ENCODE measurements at regions not wholly inside any gene's neighbourhood (a gene's known extent, or its start where the extent isn't known, plus 50 kb on each side); places are given as distances from the start of the nearest gene placed in this dataset.

DNA sequence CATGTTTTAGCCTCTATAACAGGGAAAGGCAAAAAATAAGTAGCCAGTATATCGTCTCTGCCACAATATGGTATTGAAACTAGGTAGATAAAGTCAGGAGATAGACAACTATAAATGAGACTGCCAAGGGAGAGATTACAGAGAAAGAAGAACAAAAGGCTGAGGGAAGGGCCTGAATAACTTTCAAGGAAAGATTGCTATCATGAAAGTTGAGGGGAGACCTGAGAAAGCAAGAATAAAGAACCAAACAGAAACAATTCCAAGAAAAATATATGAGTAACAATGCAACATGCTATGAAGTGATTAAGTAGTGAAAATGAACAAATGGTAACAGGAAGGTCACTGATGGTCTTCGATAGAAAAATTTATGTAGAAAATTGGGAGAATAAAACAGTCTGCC lies 690.1 kb downstream of the METTL15 start:
- no peak for TF ChIP-seq RAD21 (IDR thresholded peaks at IDR 0.05; ENCODE audit: low read depth)
- TF ChIP-seq TEAD4 (IDR thresholded peaks at IDR 0.05), result no peak
- no peak for TF ChIP-seq NFIC (IDR thresholded peaks at IDR 0.05)
- TF ChIP-seq CEBPB (IDR thresholded peaks at IDR 0.05), result no peak
- no peak for TF ChIP-seq YY1 (IDR thresholded peaks at IDR 0.05; ENCODE audit: low read depth)

DNA sequence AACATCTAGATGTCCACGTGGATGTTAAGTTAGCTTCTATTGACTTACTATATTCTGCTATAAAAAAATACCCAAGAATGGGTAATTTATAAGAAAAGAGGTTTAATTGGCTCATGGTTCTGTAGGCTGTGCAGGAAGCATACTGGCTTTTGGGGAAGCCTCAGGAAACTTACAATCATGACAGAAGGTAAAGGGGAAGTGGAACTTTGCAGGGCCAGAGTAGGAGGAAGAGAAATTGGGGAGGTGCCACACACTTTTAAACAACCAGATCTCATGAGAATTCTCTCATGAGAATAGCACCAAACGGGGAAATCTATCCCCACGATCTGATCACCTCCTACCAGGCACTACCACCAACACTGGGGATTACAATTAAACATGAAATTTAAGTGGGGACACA lies 689.3 kb downstream of the METTL15 start:
- TF ChIP-seq, protein P1, sequence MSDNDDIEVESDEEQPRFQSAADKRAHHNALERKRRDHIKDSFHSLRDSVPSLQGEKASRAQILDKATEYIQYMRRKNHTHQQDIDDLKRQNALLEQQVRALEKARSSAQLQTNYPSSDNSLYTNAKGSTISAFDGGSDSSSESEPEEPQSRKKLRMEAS (IDR thresholded peaks at IDR 0.05), result no peak
- no peak for TF ChIP-seq YY1 (IDR thresholded peaks at IDR 0.05; ENCODE audit: low read depth)
- TF ChIP-seq NFIC (IDR thresholded peaks at IDR 0.05), result no peak
- no peak for TF ChIP-seq EP300 (IDR thresholded peaks at IDR 0.05; ENCODE audit: borderline replicate concordance)
- no peak for TF ChIP-seq FOXM1 (IDR thresholded peaks at IDR 0.05; ENCODE audit: borderline replicate concordance, low read depth)
- no peak for TF ChIP-seq RAD21 (IDR thresholded peaks at IDR 0.05; ENCODE audit: low read depth)
- no peak for TF ChIP-seq EGR1 (IDR thresholded peaks at IDR 0.05)
- no peak for TF ChIP-seq ZBTB7A (IDR thresholded peaks at IDR 0.05; ENCODE audit: low read depth)

DNA sequence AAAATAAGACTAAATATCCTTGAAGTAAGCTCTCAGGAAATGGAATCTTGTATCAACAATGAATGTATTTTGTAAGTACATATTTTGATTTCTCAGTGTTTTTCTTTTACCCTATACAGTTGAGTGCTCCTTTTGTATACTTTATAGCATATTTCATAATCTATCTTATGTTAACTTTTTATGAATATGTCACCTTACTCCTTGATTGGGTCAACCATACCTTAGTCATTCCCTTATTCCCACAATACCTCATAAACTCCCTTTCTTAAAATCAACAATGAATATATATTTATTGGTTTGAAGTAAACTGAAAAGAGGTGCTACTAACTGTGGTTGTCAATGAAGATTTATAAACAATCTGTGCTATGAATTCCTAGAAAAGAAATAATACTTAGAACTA lies 686.2 kb downstream of the METTL15 start:
- TF ChIP-seq, protein P1 (IDR thresholded peaks at IDR 0.05), result no peak
- TF ChIP-seq TAF1 (IDR thresholded peaks at IDR 0.05; ENCODE audit: low read depth), result no peak
- TF ChIP-seq, protein P2, sequence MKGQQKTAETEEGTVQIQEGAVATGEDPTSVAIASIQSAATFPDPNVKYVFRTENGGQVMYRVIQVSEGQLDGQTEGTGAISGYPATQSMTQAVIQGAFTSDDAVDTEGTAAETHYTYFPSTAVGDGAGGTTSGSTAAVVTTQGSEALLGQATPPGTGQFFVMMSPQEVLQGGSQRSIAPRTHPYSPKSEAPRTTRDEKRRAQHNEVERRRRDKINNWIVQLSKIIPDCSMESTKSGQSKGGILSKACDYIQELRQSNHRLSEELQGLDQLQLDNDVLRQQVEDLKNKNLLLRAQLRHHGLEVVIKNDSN (IDR thresholded peaks at IDR 0.05), result no peak
- TF ChIP-seq CEBPB (IDR thresholded peaks at IDR 0.05), result no peak
- no peak for TF ChIP-seq TEAD4 (IDR thresholded peaks at IDR 0.05)
- TF ChIP-seq, protein P3, sequence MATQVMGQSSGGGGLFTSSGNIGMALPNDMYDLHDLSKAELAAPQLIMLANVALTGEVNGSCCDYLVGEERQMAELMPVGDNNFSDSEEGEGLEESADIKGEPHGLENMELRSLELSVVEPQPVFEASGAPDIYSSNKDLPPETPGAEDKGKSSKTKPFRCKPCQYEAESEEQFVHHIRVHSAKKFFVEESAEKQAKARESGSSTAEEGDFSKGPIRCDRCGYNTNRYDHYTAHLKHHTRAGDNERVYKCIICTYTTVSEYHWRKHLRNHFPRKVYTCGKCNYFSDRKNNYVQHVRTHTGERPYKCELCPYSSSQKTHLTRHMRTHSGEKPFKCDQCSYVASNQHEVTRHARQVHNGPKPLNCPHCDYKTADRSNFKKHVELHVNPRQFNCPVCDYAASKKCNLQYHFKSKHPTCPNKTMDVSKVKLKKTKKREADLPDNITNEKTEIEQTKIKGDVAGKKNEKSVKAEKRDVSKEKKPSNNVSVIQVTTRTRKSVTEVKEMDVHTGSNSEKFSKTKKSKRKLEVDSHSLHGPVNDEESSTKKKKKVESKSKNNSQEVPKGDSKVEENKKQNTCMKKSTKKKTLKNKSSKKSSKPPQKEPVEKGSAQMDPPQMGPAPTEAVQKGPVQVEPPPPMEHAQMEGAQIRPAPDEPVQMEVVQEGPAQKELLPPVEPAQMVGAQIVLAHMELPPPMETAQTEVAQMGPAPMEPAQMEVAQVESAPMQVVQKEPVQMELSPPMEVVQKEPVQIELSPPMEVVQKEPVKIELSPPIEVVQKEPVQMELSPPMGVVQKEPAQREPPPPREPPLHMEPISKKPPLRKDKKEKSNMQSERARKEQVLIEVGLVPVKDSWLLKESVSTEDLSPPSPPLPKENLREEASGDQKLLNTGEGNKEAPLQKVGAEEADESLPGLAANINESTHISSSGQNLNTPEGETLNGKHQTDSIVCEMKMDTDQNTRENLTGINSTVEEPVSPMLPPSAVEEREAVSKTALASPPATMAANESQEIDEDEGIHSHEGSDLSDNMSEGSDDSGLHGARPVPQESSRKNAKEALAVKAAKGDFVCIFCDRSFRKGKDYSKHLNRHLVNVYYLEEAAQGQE (IDR thresholded peaks at IDR 0.05; ENCODE audit: low read depth), result no peak
- TF ChIP-seq EP300 (IDR thresholded peaks at IDR 0.05; ENCODE audit: borderline replicate concordance), result no peak
- no peak for TF ChIP-seq RAD21 (IDR thresholded peaks at IDR 0.05; ENCODE audit: low read depth)
- no peak for TF ChIP-seq TCF12 (IDR thresholded peaks at IDR 0.05; ENCODE audit: low read depth)
- TF ChIP-seq CREB1 (IDR thresholded peaks at IDR 0.05; ENCODE audit: low read depth), result no peak
- TF ChIP-seq ZBTB7A (IDR thresholded peaks at IDR 0.05; ENCODE audit: low read depth), result no peak
- no peak for TF ChIP-seq FOXM1 (IDR thresholded peaks at IDR 0.05; ENCODE audit: borderline replicate concordance, low read depth)
- no peak for TF ChIP-seq YY1 (IDR thresholded peaks at IDR 0.05; ENCODE audit: low read depth)
- TF ChIP-seq NFIC (IDR thresholded peaks at IDR 0.05), result no peak
- no peak for TF ChIP-seq EGR1 (IDR thresholded peaks at IDR 0.05)

DNA sequence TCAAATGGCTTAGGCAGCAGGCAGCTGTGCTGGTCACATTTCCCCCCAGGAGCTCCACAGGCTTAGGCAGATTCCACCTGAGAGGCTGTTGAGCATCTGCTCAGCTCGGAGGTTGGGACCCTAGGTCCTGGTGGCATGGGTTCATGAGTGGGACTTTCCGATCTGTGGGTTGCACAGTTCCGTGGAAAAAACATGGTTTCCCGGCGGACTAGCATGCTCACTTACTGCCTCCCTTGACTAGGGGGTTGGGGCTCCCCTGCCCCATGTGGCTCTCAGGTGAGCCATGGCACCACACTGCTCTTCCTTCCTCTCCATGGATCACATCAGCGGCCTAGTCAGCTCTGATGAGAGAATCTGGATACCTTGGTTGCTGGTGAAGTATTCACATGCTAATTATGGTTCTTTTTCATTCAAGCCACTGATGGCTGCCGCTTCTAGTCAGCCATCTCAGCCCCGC lies 685.1 kb downstream of the METTL15 start:
- TF ChIP-seq FOXM1 (IDR thresholded peaks at IDR 0.05; ENCODE audit: borderline replicate concordance, low read depth) (no peak), CEBPB (IDR thresholded peaks at IDR 0.05) (no peak), TCF12 (IDR thresholded peaks at IDR 0.05; ENCODE audit: low read depth) (no peak), ZBTB7A (IDR thresholded peaks at IDR 0.05; ENCODE audit: low read depth) (no peak), TEAD4 (IDR thresholded peaks at IDR 0.05) (no peak), TAF1 (IDR thresholded peaks at IDR 0.05; ENCODE audit: low read depth) (no peak), EGR1 (IDR thresholded peaks at IDR 0.05) (no peak), NFIC (IDR thresholded peaks at IDR 0.05) (no peak), CREB1 (IDR thresholded peaks at IDR 0.05; ENCODE audit: low read depth) (no peak), YY1 (IDR thresholded peaks at IDR 0.05; ENCODE audit: low read depth) (no peak), EP300 (IDR thresholded peaks at IDR 0.05; ENCODE audit: borderline replicate concordance) (no peak)
- TF ChIP-seq, protein P1 (IDR thresholded peaks at IDR 0.05), result no peak
- TF ChIP-seq, protein P3 (IDR thresholded peaks at IDR 0.05; ENCODE audit: low read depth), result no peak
- TF ChIP-seq, protein P2 (IDR thresholded peaks at IDR 0.05), result no peak

DNA sequence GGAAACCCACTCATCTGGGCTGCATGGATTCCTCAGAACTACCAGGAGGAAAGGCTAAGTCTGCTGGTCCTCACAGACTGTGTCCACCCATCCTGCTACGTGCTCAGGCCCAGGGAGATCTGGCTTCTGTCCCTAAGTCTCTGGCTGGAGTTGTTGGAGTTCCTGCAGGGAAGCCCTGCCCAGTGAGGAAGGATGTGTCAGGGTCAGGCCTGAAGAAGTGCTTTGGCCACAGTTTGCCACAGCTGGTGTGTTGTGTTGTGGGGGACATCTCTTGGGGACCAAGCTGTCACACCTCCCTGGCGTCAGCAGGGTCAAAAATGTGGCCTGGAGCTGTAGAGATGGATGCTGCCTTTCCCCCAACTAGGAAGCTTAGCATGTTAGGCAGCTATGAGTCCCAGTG lies 684.7 kb downstream of the METTL15 start:
- no peak for TF ChIP-seq EP300 (IDR thresholded peaks at IDR 0.05; ENCODE audit: borderline replicate concordance)
- no peak for TF ChIP-seq YY1 (IDR thresholded peaks at IDR 0.05; ENCODE audit: low read depth)
- TF ChIP-seq, protein P2 (IDR thresholded peaks at IDR 0.05), result no peak
- no peak for TF ChIP-seq ZBTB7A (IDR thresholded peaks at IDR 0.05; ENCODE audit: low read depth)
- no peak for TF ChIP-seq TAF1 (IDR thresholded peaks at IDR 0.05; ENCODE audit: low read depth)
- no peak for TF ChIP-seq CREB1 (IDR thresholded peaks at IDR 0.05; ENCODE audit: low read depth)
- TF ChIP-seq EGR1 (IDR thresholded peaks at IDR 0.05), result no peak
- TF ChIP-seq NFIC (IDR thresholded peaks at IDR 0.05), result no peak
- TF ChIP-seq, protein P3 (IDR thresholded peaks at IDR 0.05; ENCODE audit: low read depth), result no peak
- no peak for TF ChIP-seq RAD21 (IDR thresholded peaks at IDR 0.05; ENCODE audit: low read depth)
- TF ChIP-seq TEAD4 (IDR thresholded peaks at IDR 0.05), result no peak
- TF ChIP-seq CEBPB (IDR thresholded peaks at IDR 0.05), result no peak
- TF ChIP-seq, protein P1 (IDR thresholded peaks at IDR 0.05), result no peak
- TF ChIP-seq FOXM1 (IDR thresholded peaks at IDR 0.05; ENCODE audit: borderline replicate concordance, low read depth), result no peak
- TF ChIP-seq TCF12 (IDR thresholded peaks at IDR 0.05; ENCODE audit: low read depth), result no peak

All from Ishikawa (cell line).